Keratinocyte (primary cell): ENCODE measurements at regions not wholly inside any gene's neighbourhood (a gene's known extent, or its start where the extent isn't known, plus 50 kb on each side); places are given as distances from the start of the nearest gene placed in this dataset.

Source experiments
- CTCF ChIP-seq, 3 experiments: IDR thresholded peaks in 1 of 3; conservative IDR thresholded peaks in 1 of 3; optimal IDR thresholded peaks in 1 of 3; 2 replicates in 2 of 3; 3 replicates in 1 of 3; pipeline versions ENCODE3 to v1.5.1; 2011; ENCODE audit warnings: low read length in 3 of 3, mild to moderate bottlenecking in 3 of 3, moderate library complexity in 2 of 3, control low read depth in 1 of 3, inconsistent platforms in 1 of 3; ENCODE audit not compliant: insufficient read depth in 2 of 3; ENCODE audit errors: extremely low read depth in 1 of 3
- EZH2 ChIP-seq: IDR thresholded peaks from one replicate; pipeline ENCODE4 v1.6.1; 2012; ENCODE audit warnings: inconsistent platforms, mild to moderate bottlenecking, low read length, moderate library complexity

GRCh38 chr20:56986476-56986875, 280.0 kb downstream of the BMP7 start:
- TF ChIP-seq EZH2 (no peak), CTCF (optimal IDR thresholded peaks at IDR 0.05 in 1 of 3, IDR thresholded peaks at IDR 0.05 in 1 of 3, conservative IDR thresholded peaks at IDR 0.05 in 1 of 3; ENCODE audit: extremely low read depth in 1 of 3, insufficient read depth in 2 of 3, low read length in 3 of 3) (no peak)
